Esophagus muscularis mucosa (tissue), 4 donors: ENCODE measurements at regions not wholly inside any gene's neighbourhood (a gene's known extent, or its start where the extent isn't known, plus 50 kb on each side); places are given as distances from the start of the nearest gene placed in this dataset.

Source experiments
- CTCF ChIP-seq, 3 experiments: fragments of 200-600 bp in 2 of 3; fragments of 450-650 bp in 1 of 3; sonication (generic) in 2 of 3; IDR thresholded peaks; one replicate each; pipeline ENCODE4 v1.5.1; 2017 to 2019; ENCODE audit warnings: antibody characterized with exemption in 3 of 3, mild to moderate bottlenecking in 2 of 3, moderate library complexity in 1 of 3
- EP300 ChIP-seq: sonication (generic); formaldehyde crosslinking; IDR thresholded peaks from one replicate; pipeline ENCODE4 v1.6.1; 2017; ENCODE audit warnings: antibody characterized with exemption
- POLR2A ChIP-seq: fragments of 450-650 bp; IDR thresholded peaks from one replicate; pipeline ENCODE4 v1.6.1; 2017; ENCODE audit warnings: antibody characterized with exemption, moderate library complexity, mild to moderate bottlenecking, low read depth
- POLR2AphosphoS5 ChIP-seq, 2 donors: sonication (generic); formaldehyde crosslinking; IDR thresholded peaks; one replicate each; pipeline ENCODE4 v1.6.1; 2017; ENCODE audit warnings: antibody characterized with exemption in 2 of 2

GRCh38 chr12:90029317-90029716 lies 320.7 kb upstream of the ATP2B1 start:
- TF ChIP-seq CTCF (IDR thresholded peaks at IDR 0.05), result no peak
- TF ChIP-seq EP300, result no peak
- TF ChIP-seq POLR2AphosphoS5 (IDR thresholded peaks at IDR 0.05), result no peak
- TF ChIP-seq POLR2A, result no peak
